SK-N-SH treated with all-trans-retinoic acid at 6 μM for 48 hours (cell line): ENCODE measurements at regions not wholly inside any gene's neighbourhood (a gene's known extent, or its start where the extent isn't known, plus 50 kb on each side); places are given as distances from the start of the nearest gene placed in this dataset.

Source experiments
- ATAC-seq: fragments of 200-7000 bp; cut with Tn5 transposase; 3 replicates; pipeline ENCODE4 v1.9.1; 2020; ENCODE audit warnings: mild to moderate bottlenecking, moderate library complexity
- ARNTL ChIP-seq: fragments of 450-650 bp; formaldehyde crosslinking; IDR thresholded peaks from 2 replicates; pipeline ENCODE4 v1.5.0; 2020; ENCODE audit warnings: low read depth, mild to moderate bottlenecking, moderate library complexity, borderline replicate concordance
- BACH2 ChIP-seq: fragments of 250-450 bp; sonication (Bioruptor Pico); IDR thresholded peaks from 2 replicates; pipeline ENCODE4 v1.9.0; 2021; ENCODE audit warnings: mild to moderate bottlenecking, borderline replicate concordance
- CREB5 ChIP-seq: fragments of 250-450 bp; sonication (Bioruptor Pico); IDR thresholded peaks from 2 replicates; pipeline ENCODE4 v1.5.1; 2020; ENCODE audit warnings: low read depth, mild to moderate bottlenecking, moderate library complexity
- CSDC2 ChIP-seq: fragments of 250-450 bp; sonication (Bioruptor Pico); IDR thresholded peaks from 2 replicates; pipeline ENCODE4 v1.5.0; 2020; ENCODE audit warnings: mild to moderate bottlenecking, moderate library complexity
- ESRRG ChIP-seq: fragments of 250-450 bp; sonication (Bioruptor Pico); IDR thresholded peaks from 2 replicates; pipeline ENCODE4 v1.6.1; 2021; ENCODE audit warnings: mild to moderate bottlenecking
- GLIS3 ChIP-seq: fragments of 250-450 bp; sonication (Bioruptor Pico); IDR thresholded peaks from 2 replicates; pipeline ENCODE4 v1.5.0; 2020; ENCODE audit warnings: mild to moderate bottlenecking, moderate library complexity
- ISL1 ChIP-seq: fragments of 250-450 bp; sonication (Bioruptor Pico); IDR thresholded peaks from 2 replicates; pipeline ENCODE4 v2.1.2; 2022; ENCODE audit warnings: mild to moderate bottlenecking, moderate library complexity
- OSR1 ChIP-seq: fragments of 250-450 bp; sonication (Bioruptor Pico); IDR thresholded peaks from 2 replicates; pipeline ENCODE4 v1.8.0; 2022; ENCODE audit warnings: moderate library complexity, mild to moderate bottlenecking, inconsistent platforms
- PATZ1 ChIP-seq: fragments of 250-450 bp; sonication (Bioruptor Pico); IDR thresholded peaks from 2 replicates; pipeline ENCODE4 v1.8.0; 2020; ENCODE audit warnings: mild to moderate bottlenecking, moderate library complexity, borderline replicate concordance
- PPARA ChIP-seq: fragments of 250-450 bp; sonication (Bioruptor Pico); IDR thresholded peaks from 2 replicates; pipeline ENCODE4 v1.5.0; 2020; ENCODE audit warnings: mild to moderate bottlenecking, borderline replicate concordance
- RARB ChIP-seq: fragments of 250-450 bp; sonication (Bioruptor Pico); IDR thresholded peaks from 2 replicates; pipeline ENCODE4 v1.8.0; 2021; ENCODE audit warnings: mild to moderate bottlenecking, moderate library complexity
- SNAI2 ChIP-seq: fragments of 250-450 bp; sonication (Bioruptor Pico); IDR thresholded peaks from 2 replicates; pipeline ENCODE4 v1.5.0; 2020; ENCODE audit warnings: mild to moderate bottlenecking, moderate library complexity
- TOX ChIP-seq: fragments of 250-450 bp; sonication (Bioruptor Pico); IDR thresholded peaks from 2 replicates; pipeline ENCODE4 v1.8.0; 2021; ENCODE audit warnings: mild to moderate bottlenecking, moderate library complexity, borderline replicate concordance
- TSHZ2 ChIP-seq: fragments of 250-450 bp; sonication (Bioruptor Pico); IDR thresholded peaks from 2 replicates; pipeline ENCODE4 v1.5.0; 2020; ENCODE audit warnings: mild to moderate bottlenecking, moderate library complexity
- ZC3H10 ChIP-seq: fragments of 250-450 bp; sonication (Bioruptor Pico); IDR thresholded peaks from 2 replicates; pipeline ENCODE4 v1.5.1; 2021; ENCODE audit warnings: mild to moderate bottlenecking, moderate library complexity
- ZFP3 ChIP-seq: fragments of 250-450 bp; sonication (Bioruptor Pico); IDR thresholded peaks from 2 replicates; pipeline ENCODE4 v1.5.0; 2020; ENCODE audit warnings: mild to moderate bottlenecking, moderate library complexity
- ZFP30 ChIP-seq: fragments of 450-650 bp; formaldehyde crosslinking; IDR thresholded peaks from 2 replicates; pipeline ENCODE4 v1.5.0; 2022; ENCODE audit warnings: mild to moderate bottlenecking, moderate library complexity
- ZNF565 ChIP-seq: fragments of 450-650 bp; formaldehyde crosslinking; conservative IDR thresholded peaks from 2 replicates; pipeline ENCODE4 v1.5.0; 2020; ENCODE audit warnings: low read depth, mild to moderate bottlenecking, moderate library complexity
- ZNF70 ChIP-seq: fragments of 450-650 bp; formaldehyde crosslinking; IDR thresholded peaks from 2 replicates; pipeline ENCODE4 v1.5.0; 2020; ENCODE audit warnings: mild to moderate bottlenecking, moderate library complexity
- ZNF8 ChIP-seq: fragments of 450-650 bp; formaldehyde crosslinking; IDR thresholded peaks from 2 replicates; pipeline ENCODE4 v1.5.0; 2020; ENCODE audit warnings: mild to moderate bottlenecking, moderate library complexity
- TF ChIP-seq, protein P1 (sequence below): fragments of 250-450 bp; sonication (Bioruptor Pico); IDR thresholded peaks from 2 replicates; pipeline ENCODE4 v1.8.0; 2021; ENCODE audit warnings: low read depth, mild to moderate bottlenecking, moderate library complexity, borderline replicate concordance
- TF ChIP-seq, protein P2 (sequence below): fragments of 250-450 bp; sonication (Bioruptor Pico); IDR thresholded peaks from 2 replicates; pipeline ENCODE4 v1.5.1; 2021; ENCODE audit warnings: mild to moderate bottlenecking, moderate library complexity

GRCh38 chr13:33727297-33728083 lies 90.5 kb upstream of the RFC3 start:
- ATAC-seq: no peak
- no peak for TF ChIP-seq GLIS3 (CRISPR knock-in tag)
- TF ChIP-seq, protein P1, sequence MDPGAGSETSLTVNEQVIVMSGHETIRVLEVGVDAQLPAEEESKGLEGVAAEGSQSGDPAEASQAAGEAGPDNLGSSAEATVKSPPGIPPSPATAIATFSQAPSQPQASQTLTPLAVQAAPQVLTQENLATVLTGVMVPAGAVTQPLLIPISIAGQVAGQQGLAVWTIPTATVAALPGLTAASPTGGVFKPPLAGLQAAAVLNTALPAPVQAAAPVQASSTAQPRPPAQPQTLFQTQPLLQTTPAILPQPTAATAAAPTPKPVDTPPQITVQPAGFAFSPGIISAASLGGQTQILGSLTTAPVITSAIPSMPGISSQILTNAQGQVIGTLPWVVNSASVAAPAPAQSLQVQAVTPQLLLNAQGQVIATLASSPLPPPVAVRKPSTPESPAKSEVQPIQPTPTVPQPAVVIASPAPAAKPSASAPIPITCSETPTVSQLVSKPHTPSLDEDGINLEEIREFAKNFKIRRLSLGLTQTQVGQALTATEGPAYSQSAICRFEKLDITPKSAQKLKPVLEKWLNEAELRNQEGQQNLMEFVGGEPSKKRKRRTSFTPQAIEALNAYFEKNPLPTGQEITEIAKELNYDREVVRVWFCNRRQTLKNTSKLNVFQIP (CRISPR knock-in tag): no peak
- no peak for TF ChIP-seq ZNF565 (CRISPR knock-in tag)
- TF ChIP-seq OSR1: no peak
- no peak for TF ChIP-seq CSDC2 (CRISPR knock-in tag)
- no peak for TF ChIP-seq PPARA (CRISPR knock-in tag)
- no peak for TF ChIP-seq SNAI2
- no peak for TF ChIP-seq ESRRG (CRISPR knock-in tag)
- no peak for TF ChIP-seq ZNF70 (CRISPR knock-in tag)
- TF ChIP-seq, protein P2, sequence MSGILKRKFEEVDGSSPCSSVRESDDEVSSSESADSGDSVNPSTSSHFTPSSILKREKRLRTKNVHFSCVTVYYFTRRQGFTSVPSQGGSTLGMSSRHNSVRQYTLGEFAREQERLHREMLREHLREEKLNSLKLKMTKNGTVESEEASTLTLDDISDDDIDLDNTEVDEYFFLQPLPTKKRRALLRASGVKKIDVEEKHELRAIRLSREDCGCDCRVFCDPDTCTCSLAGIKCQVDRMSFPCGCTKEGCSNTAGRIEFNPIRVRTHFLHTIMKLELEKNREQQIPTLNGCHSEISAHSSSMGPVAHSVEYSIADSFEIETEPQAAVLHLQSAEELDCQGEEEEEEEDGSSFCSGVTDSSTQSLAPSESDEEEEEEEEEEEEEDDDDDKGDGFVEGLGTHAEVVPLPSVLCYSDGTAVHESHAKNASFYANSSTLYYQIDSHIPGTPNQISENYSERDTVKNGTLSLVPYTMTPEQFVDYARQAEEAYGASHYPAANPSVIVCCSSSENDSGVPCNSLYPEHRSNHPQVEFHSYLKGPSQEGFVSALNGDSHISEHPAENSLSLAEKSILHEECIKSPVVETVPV (CRISPR knock-in tag): no peak
- no peak for TF ChIP-seq ISL1 (CRISPR knock-in tag)
- no peak for TF ChIP-seq ZNF8 (CRISPR knock-in tag)
- TF ChIP-seq RARB: no peak
- no peak for TF ChIP-seq BACH2 (CRISPR knock-in tag)
- TF ChIP-seq ARNTL (CRISPR knock-in tag): no peak
- no peak for TF ChIP-seq CREB5 (CRISPR knock-in tag)
- TF ChIP-seq PATZ1: no peak
- TF ChIP-seq TSHZ2 (CRISPR knock-in tag): no peak

DNA sequence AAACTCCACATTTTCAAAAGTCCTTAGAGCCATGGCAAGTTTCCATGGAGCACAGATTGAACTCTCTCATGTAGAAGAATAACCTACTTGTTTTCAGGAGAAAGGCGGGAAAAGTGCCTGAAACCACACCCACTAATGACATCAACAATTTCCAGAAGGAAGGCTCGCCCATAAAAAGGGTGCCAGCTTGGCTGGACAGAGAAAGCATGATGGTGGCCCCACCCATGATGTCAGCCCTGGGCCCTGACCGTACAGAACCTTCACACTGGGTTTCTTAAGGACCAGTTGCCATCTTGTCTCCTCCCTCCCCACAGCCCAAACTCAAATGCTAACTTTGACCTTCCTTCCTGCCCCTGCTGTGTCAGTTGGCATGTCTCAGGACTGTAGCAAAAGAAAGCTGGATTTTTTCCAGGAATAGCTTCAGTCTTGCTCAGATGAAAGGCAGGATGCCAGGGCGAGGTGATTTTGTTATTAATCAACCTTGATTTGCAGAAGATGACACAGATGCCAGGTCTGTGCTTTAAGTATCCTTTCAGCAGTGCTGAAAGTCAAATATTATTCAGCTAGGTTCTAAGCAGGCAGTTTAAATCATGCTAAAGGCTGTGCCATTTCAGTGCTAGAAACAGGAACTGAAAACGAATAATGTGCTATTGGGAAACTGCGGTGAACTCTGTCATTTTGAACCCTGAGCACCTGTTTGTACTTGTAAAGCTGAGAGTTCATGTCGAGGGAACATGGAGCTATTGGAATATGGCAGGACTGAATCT lies 89.5 kb upstream of the RFC3 start:
- ATAC-seq: no peak
- TF ChIP-seq ZC3H10 (CRISPR knock-in tag) (no peak), CSDC2 (CRISPR knock-in tag) (no peak), TSHZ2 (CRISPR knock-in tag) (no peak), ZFP30 (CRISPR knock-in tag) (no peak), OSR1 (no peak), BACH2 (CRISPR knock-in tag) (no peak), ZFP3 (CRISPR knock-in tag) (no peak), ESRRG (CRISPR knock-in tag) (no peak), ZNF565 (CRISPR knock-in tag) (no peak), ISL1 (CRISPR knock-in tag) (no peak; the same call in 1 of the 2 replicates), ARNTL (CRISPR knock-in tag) (no peak), RARB (no peak), PPARA (CRISPR knock-in tag) (no peak), TOX (CRISPR knock-in tag) (no peak), CREB5 (CRISPR knock-in tag) (no peak), GLIS3 (CRISPR knock-in tag) (no peak)
